GM18867 (cell line): ENCODE measurements at regions not wholly inside any gene's neighbourhood (a gene's known extent, or its start where the extent isn't known, plus 50 kb on each side); places are given as distances from the start of the nearest gene placed in this dataset.
"Not testable (repeated sequence)": the region's sequence is repeated elsewhere in the genome, so short reads cannot be mapped to it uniquely, and the experiment has no call there.

Source experiments
- ATAC-seq: cut with Tn5 transposase; IDR thresholded peaks from one replicate; pipeline ENCODE4 v1.9.1; 2021; ENCODE audit warnings: mild to moderate bottlenecking, moderate library complexity; ENCODE audit not compliant: unreplicated experiment

DNA sequence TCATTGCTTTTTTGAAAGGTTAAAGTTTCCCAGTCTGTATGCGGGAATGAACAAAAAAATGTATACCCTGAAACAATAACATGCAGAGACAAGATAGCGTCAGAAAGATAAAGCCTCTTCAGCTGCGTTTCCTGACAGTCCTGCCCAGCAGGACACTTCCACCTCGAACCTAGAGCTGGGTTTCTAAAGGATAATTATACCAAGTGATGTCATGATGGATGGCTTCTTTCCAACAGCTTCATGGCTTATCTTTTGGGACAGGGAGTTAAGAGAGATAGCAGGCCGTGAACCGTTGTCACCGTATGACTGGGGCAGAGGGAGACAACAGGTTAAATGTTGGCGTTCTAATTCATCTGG, 267.6 kb upstream of the SGK1 start:
- ATAC-seq: no peak

- no peak for ATAC-seq
These were observed 267.1 kb upstream of the SGK1 start for GRCh38 chr6:134584847-134585516.

DNA sequence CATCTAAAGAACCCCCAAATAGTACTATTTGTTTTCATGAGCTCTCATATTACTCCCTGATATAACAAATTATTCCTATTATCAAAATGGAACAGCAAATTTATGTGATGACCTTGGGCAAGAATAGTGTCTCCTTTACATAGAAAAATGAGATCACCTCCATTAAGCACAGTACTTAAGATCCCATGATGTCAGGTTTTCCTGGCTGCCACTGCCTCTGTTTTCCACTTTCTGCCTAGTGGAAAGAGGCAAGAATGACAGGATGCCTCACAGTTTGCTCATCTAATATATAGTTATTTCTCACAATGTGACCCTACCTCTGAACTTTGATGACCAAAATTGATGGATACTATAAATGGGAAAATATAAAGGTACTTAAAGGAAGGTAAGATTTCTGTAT, 260.1 kb upstream of the SGK1 start:
- ATAC-seq: no peak

DNA sequence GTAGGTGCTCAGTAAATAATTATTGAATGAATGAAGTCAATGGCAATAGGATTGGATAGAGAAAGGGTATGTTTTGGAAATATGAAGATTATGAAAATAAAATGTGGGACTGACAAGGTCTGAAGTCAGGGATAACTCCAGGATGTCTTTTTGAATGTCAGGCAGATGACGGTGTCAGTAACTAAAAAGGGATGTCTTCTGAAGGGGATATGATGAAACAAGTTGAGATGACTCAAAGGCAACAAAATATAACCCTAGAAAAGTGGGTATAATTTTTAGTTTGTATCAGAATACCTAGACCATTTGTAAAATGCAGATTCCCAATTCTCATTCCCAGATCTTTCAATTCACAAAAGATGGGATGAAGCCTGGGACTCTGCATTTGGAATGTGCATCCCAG, 257.3 kb upstream of the SGK1 start:
- no peak for ATAC-seq

DNA sequence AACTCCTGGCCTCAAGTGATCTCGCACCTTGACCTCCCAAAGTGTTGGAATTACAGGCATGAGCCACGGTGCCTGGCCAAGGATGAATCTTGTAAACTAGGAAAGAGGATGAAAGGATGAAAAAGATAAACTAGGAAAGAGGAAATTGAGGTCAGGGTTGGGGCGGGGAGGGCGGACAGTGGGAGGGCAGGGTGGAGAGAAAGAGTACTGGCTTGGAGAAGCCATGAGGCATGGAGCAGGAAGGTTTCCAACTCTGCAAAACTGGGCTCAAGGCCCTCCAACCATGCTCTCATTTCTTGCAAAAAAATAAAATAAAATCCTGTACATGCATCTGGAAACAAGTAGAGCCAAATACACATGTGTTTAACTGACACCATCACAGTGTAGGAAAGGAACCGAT, 256.6 kb upstream of the SGK1 start:
- ATAC-seq: no peak

DNA sequence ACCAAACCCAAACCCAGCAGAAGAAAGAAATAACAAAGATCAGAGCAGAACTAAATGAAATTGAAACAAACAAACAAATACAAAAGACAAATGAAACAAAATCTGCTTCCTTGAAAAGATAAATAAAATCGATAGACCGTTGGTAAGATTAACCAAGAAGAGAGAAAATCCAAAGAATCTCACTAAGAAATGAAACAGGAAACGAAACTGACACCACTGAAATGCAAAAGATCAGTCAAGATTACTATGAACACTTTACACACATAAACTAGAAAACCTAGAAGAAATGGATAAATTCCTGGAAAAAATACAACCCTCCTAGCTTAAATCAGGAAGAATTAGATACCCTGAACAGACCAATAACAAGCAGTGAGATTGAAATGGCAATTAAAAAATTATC, 252.1 kb upstream of the SGK1 start:
- not testable (repeated sequence) for ATAC-seq

DNA sequence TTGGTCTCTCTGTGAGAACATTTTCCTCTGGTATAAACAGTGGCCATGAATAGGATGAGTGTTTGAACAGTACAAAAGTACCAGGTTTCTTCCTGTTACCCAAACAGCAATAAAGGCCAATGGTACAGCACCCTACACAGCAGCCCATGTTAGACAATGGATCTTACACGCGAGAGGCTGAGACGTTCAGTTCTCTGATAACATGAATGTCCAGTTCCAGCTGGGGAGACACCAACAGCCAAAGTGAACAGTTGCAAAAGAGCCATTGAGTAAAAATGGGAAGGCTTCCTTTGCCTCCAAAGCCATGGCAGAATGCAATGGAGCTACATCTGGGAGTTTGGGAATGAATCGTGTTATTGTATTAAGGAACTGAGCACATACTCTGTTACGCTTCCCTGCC, 246.8 kb upstream of the SGK1 start:
- no peak for ATAC-seq

- no peak for ATAC-seq
These were observed 242.1 kb upstream of the SGK1 start for GRCh38 chr6:134560019-134560418.

GRCh38 chr6:134557509-134557908, 239.6 kb upstream of the SGK1 start:
- ATAC-seq: no peak

- ATAC-seq: no peak
These were observed 237.8 kb upstream of the SGK1 start for GRCh38 chr6:134555672-134556071.

- ATAC-seq: no peak
These were observed 236.0 kb upstream of the SGK1 start for GRCh38 chr6:134553936-134554335.

DNA sequence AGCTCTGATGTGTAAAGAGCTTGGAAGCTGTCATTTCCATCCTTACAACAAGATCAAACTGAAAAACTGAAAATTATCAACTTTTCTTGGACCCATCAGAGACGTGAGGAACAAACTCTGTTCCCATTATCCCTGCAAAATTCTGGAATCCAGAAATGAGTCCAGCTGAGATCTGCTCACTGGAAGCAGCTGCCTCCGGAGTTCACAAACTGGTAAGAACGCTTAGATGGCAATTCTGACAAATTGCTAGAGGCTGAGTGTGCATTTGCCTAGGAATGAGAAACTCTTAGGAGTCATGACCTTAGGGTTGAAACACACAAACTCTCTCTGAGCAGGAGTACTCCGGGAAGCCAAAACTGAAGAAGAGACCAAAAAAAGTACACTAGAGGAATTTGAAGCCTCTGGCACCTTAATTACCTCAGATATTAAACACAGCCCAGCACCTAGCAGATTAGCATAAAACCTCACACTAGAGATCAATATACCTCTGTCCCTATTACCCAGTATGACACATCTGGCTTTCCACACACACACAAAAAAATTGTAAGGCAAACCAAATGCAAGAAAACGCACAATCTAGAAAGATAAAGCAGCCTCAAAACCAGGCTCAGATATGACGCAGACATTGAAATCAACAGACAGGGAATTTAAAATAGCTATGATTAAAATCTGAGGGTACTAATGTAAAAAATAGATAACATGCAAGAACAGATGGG, 233.5 kb upstream of the SGK1 start:
- no peak for ATAC-seq

GRCh38 chr6:134550604-134551003, 232.7 kb upstream of the SGK1 start:
- ATAC-seq: no peak

GRCh38 chr6:134549854-134550253, 231.9 kb upstream of the SGK1 start:
- ATAC-seq: no peak

GRCh38 chr6:134546962-134547645, 229.2 kb upstream of the SGK1 start:
- no peak for ATAC-seq

GRCh38 chr6:134544737-134545136, 226.8 kb upstream of the SGK1 start:
- no peak for ATAC-seq

- ATAC-seq: no peak
These were observed 225.2 kb upstream of the SGK1 start for GRCh38 chr6:134543128-134543527.

DNA sequence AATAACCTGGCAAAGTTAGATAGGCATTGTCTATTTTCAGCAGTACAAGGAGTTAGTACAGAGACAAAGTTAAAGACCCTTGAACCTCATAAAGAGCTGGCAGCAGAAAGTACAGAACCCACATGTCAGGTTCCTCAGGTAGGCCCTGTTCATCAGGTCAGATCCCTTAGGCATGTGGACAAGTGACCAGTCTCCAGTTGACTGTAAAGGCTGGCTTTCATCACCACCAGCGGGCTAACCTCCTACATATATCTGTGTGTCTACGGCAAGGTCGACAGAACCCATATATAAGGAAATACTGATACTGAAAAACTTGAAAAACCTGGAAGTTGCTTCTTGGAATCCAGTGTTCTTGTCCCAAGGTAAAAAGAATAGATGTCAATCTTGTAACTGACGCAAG, 223.1 kb upstream of the SGK1 start:
- ATAC-seq: no peak

- ATAC-seq: no peak
These were observed 222.0 kb upstream of the SGK1 start for GRCh38 chr6:134539865-134540323.

DNA sequence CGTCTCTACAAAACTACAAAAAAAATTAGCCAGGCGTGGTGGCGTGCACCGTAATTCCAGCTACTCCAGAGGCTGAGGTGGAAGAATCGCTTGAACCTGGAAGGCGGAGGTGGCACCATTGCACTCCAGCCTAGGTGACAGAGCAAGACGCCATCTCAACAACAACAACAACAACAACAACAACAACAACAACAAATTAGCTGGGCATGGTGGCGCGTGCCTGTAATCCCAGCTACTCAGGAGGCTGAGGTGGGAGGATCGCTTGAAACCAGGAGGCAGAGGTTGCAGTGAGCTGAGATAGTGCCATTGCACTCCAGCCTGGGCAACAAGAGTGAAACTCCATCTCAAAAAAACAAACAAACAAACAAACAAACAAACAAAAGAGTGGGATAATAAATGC, 219.9 kb upstream of the SGK1 start:
- not testable (repeated sequence) for ATAC-seq

DNA sequence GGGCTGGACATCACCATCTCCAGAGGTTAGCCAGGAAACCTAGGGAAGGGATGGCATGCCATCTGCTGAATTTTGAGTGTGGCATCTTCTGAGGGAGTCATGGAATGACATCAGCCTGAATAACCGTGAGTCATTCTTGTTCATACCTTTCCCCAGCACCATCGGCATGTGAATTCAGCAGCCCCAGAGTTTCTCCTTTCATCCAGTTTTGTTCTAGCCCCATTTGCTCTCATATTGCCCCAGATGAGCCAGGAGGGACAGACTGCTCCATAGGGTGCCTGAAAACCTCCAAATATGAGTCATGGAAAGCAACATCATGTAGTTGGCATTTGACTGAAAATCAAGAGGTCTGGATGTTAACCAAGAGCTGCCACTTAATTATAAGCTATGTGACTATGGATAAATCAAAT, 219.2 kb upstream of the SGK1 start:
- ATAC-seq: no peak

GRCh38 chr6:134535831-134536230, 217.9 kb upstream of the SGK1 start:
- no peak for ATAC-seq
